ES-I3 (cell line): ENCODE measurements at regions not wholly inside any gene's neighbourhood (a gene's known extent, or its start where the extent isn't known, plus 50 kb on each side); places are given as distances from the start of the nearest gene placed in this dataset.

Experiments used
- H3K36me3 ChIP-seq: 2 replicates; pipeline ENCODE4 v1.6.1; 2013; ENCODE audit warnings: mild to moderate bottlenecking, low read length, control low read depth, moderate library complexity; ENCODE audit not compliant: insufficient read depth
- H3K4me1 ChIP-seq: 2 replicates; pipeline ENCODE4 v1.6.1; 2013; ENCODE audit warnings: mild to moderate bottlenecking, control low read depth, low read length; ENCODE audit not compliant: insufficient read depth
- H3K9ac ChIP-seq: 2 replicates; pipeline ENCODE4 v1.6.1; 2013; ENCODE audit warnings: low read depth, mild to moderate bottlenecking, low read length, moderate library complexity
- H3K9me3 ChIP-seq: 2 replicates; pipeline ENCODE4 v1.6.1; 2013; ENCODE audit warnings: mild to moderate bottlenecking, low read length, moderate library complexity; ENCODE audit not compliant: control insufficient read depth, insufficient read depth

DNA sequence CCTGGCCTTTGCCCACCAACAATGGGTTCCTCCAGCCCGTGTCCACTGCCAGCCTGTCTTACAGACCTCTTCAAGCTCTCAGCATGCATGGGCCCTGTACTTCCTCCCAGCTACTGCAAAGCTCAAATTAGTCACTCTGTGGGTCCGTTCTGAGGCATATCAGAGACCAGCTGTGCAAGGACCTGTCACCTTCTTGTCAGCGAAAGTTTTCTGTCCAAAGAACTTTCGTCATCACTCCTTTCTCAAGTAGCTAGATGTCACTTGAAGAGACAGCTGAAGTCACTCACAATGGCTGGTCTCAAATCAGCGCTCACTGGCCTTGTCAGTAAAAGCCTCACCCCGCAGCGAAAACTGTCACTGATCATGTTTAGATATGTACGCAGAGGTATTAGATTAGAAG lies 91.4 kb upstream of the DYNLRB2 start:
- H3K9ac ChIP-seq = no peak overlapping the region
- H3K9me3 ChIP-seq = no peaks in the 10 kb centered on the region
- no peaks in the 10 kb centered on the region for H3K4me1 ChIP-seq
- no peaks in the 10 kb centered on the region for H3K36me3 ChIP-seq

DNA sequence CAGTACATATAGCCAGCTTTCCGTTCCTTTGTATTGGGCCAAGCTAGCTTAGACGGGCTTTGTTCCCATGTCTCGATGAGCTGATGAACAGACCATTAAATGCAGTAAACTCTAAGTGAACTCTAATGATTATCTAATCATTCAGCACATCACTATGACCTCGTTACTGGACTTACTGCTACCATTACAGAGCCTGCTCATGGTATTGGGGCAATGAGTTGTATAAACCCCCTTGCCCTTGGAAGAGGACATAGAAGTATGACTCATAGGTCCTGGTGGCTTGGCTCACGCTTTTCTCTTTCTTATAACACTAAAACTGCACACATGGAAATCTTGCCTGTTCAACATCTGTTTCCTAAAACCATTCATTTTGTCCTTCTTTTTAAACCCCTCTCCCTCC lies 93.6 kb upstream of the DYNLRB2 start:
- no peak overlapping the region for H3K9ac ChIP-seq
- no peaks in the 10 kb centered on the region for H3K36me3 ChIP-seq
- H3K4me1 ChIP-seq = no peaks in the 10 kb centered on the region
- H3K9me3 ChIP-seq = no peaks in the 10 kb centered on the region

DNA sequence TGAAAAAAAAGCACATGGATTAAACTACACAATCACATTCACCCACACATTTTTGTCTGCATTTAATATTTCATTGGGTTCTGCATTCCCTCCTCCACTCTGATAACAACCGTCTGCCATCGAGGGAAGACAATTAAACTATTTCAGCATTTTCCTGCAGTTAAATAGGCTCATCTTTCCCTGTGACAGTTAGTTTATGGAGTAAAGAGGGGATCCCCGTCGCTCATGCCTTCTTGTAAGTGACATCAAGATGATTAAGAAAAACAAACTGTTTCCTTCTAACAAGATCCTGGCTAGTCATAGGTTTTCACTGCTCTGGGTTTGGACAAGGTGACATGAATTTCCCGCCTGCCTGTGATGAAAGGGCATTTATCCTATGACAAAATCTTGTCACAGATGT lies 98.0 kb upstream of the DYNLRB2 start:
- no peaks in the 10 kb centered on the region for H3K4me1 ChIP-seq
- no peak overlapping the region for H3K9ac ChIP-seq
- H3K36me3 ChIP-seq = no peaks in the 10 kb centered on the region
- H3K9me3 ChIP-seq = no peaks in the 10 kb centered on the region

DNA sequence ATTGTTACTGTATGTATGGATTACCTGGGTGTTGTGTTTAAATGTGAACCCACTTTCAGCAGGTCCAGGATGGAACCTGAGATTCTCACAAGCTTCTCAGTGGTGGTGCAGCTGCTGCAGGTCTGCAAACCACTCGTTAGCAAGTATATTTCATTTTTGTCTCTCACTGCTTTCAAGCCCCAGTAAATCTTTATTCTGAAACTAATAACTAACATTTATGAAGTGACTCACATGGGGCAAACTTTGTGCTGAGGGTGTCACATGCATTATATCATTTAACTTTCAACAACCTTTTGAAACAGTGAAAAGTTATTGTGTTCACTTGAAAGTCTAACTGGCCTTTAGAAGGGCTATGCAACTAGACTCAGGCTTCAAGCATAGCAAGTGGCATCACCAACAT lies 98.9 kb upstream of the DYNLRB2 start:
- Histone ChIP-seq H3K9ac (no peak overlapping the region), H3K4me1 (no peaks in the 10 kb centered on the region), H3K36me3 (no peaks in the 10 kb centered on the region), H3K9me3 (no peaks in the 10 kb centered on the region)

DNA sequence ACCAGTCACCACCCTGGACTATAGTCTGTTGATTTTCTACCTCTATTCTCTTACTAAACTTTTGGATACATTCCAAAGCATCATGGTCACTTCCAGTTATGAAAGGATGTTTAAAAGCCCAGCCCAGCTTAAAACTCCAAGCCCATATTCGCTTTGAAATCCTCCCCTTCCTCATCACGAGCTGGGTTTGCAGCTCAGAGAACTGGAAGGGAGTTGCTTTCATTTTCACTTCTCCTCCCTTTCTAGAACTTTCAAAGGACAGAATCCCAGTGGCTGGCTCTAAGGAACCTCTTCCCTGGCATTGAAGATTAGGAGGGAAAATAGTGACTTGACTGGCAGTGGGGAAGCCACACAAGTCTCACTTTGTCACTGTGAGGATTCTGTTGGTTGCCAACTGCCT lies 100.1 kb upstream of the DYNLRB2 start:
- no peaks in the 10 kb centered on the region for H3K36me3 ChIP-seq
- no peaks in the 10 kb centered on the region for H3K9me3 ChIP-seq
- no peaks in the 10 kb centered on the region for H3K4me1 ChIP-seq

DNA sequence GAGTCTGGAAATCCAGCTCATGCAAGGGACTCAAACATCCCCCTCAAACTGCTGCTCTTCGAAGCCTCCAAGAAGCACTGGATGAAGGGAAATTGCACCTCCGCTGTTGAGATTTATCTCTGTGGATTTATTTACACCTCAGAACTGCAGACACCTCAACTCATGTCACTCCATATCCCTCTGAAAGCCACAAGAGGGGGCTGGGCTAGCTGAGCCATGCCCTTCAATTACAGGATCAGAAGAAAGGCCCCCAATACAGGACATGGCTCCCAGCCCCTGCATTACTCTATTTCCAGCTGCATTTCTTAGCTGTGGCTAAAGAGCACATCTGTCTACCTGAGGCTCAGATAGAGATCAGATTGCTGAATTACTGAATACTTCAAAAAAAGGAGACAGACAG lies 103.1 kb upstream of the DYNLRB2 start:
- H3K9ac ChIP-seq = no peak overlapping the region
- no peaks in the 10 kb centered on the region for H3K4me1 ChIP-seq
- H3K9me3 ChIP-seq = no peaks in the 10 kb centered on the region
- no peaks in the 10 kb centered on the region for H3K36me3 ChIP-seq

More for the DNA sequence above, 100.1 kb upstream of the DYNLRB2 start:
- H3K9ac ChIP-seq = no peak overlapping the region

DNA sequence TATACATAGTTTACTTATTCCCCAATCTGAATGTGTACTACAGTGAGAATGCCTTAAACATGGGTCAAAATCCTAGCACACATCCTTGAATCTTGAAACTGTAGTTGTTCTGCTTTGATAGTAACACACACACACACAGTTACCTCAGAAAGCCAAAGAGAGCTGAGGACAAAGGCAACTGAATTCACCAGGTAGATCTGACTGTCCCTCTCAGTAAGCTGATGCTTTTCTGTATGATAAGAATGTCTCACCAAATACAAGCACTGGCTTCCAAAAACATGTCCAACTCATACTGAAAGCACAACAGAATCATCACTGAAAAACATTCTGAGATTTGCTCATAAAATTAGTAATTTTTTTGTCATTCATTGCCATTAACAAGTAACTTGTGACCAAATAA lies 104.3 kb upstream of the DYNLRB2 start:
- Histone ChIP-seq H3K9me3 (no peaks in the 10 kb centered on the region), H3K9ac (no peak overlapping the region), H3K4me1 (no peaks in the 10 kb centered on the region), H3K36me3 (no peaks in the 10 kb centered on the region)

DNA sequence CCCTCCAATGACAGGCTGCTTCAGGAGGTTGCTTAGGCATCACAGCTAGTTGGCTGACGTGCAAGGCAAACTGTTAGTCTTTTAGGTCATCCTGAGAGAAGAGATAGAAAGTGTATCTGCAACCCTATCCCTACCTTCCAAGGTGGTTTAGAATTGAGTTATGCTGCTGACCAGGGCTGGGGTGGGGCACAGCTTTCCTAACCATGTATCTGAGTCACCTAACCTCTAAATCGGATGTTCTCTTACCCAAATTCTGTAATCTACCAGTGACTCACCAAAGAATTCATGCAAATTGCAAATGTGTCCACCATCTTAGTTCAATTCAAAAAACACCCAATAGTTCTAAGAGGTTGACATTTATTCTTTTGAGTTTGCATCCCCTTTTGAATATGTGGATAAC lies 107.2 kb upstream of the DYNLRB2 start:
- Histone ChIP-seq H3K9ac (no peak overlapping the region), H3K9me3 (no peaks in the 10 kb centered on the region; the same call in 1 of the 2 replicates), H3K36me3 (no peaks in the 10 kb centered on the region), H3K4me1 (no peaks in the 10 kb centered on the region)

DNA sequence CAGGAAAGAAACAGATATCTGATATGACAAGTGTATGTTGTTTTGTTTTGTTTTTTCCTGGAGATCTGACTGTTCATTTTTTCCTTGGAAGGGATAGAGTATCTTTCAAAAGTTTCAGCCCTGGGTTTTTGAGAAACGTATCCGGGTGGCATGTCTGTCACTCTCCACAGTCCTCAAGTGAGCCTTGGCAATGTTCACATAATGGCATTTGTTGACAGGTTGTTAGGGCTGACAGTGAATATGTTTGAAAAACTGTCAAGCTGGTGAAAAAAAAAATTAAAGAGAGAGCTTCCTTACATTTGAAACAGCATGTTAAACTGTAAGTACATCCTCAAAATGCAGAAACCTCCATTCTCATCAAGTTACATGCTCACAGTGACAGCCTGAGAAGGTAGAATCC lies 113.0 kb upstream of the DYNLRB2 start:
- Histone ChIP-seq H3K4me1 (no peaks in the 10 kb centered on the region), H3K9ac (no peak overlapping the region), H3K36me3 (no peaks in the 10 kb centered on the region), H3K9me3 (no peaks in the 10 kb centered on the region; the same call in 1 of the 2 replicates)

DNA sequence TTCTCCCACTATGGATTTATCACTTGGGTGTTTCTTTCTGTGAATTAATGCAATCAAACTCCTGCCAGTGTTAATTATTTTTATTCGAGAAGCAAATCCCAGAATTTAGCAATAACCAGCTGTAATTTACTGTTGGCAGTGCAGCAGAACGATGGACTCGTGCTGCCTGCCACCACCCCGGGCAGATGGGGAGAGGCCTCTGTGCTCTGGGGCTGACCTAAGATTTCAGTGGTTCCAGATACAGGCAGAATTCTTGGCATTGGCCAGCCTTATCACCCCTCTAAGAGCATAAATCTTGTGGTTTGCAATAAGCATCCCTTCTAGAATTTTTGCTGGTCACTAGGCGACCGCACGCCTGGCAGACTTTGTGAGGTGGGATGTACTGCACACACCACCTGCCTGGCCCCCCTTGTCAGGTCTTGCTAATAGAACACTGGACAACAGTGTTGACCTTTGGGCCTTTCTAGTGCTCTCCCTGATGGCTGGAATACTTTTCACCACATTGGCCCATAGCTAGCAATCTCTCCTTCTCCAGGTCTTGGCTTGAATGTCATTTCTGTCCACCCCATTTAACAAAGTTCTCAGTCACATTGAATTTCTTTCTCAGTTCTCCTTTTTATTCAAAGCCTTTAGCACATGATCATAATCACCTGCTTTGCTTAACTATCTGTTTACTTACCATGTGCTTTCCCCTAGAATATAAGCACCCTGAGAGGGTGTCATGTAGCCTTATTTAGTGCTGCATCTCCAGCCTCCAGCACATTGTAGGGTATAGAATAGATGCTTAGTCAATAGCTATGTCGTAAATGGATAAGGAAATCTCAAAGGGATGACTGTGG lies 122.1 kb upstream of the DYNLRB2 start:
- no peaks in the 10 kb centered on the region for H3K36me3 ChIP-seq
- H3K4me1 ChIP-seq = no peaks in the 10 kb centered on the region
- H3K9me3 ChIP-seq = no peaks in the 10 kb centered on the region
- H3K9ac ChIP-seq = no peak overlapping the region

DNA sequence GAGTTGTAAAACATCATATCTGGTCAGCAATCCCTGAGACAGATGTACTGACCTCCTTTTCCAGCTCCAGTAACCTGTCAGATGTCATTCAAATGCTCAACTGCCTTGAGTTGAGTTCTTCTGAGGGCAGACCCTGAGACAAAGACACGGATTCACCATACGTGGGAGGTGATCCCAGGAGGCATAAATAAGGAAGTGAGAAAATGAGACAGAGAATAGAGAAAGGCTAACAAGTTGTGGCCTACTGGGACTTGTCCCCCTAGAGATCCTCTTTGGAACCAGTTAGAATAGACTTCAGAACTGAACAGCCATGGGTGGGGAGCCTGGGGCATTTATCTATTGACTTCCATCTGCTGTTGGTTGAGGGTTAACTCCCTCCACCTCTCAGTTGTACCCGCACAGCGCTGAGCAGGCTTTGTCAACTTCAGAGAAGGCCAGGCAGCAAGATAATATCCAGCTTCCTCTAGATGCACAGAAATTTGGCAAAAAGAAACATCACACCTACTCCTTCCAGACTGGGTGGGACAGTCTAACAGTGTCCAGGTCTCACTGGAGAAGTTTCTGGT lies 123.0 kb upstream of the DYNLRB2 start:
- H3K9me3 ChIP-seq = no peaks in the 10 kb centered on the region
- no peaks in the 10 kb centered on the region for H3K36me3 ChIP-seq
- H3K9ac ChIP-seq = no peak overlapping the region
- no peaks in the 10 kb centered on the region for H3K4me1 ChIP-seq

DNA sequence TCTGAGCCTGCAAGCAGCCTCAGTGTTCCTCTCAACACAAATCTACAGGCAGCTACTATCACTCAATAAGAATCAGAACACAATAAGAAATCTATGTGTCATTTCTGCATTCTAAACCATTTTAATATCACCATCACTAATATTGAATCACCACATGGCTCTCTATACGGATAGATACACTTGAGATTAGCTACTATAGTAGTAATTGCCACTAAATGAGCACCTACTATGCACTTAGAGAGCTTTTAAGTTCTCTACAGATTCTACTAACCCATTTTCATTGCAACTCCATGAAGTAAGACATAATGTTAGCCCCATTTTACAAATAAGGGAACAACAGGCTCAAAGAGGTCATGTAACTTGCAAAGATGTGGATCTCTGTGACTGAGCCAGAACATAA lies 132.8 kb upstream of the DYNLRB2 start:
- H3K4me1 ChIP-seq = no peaks in the 10 kb centered on the region
- H3K36me3 ChIP-seq = no peaks in the 10 kb centered on the region
- no peaks in the 10 kb centered on the region for H3K9me3 ChIP-seq

DNA sequence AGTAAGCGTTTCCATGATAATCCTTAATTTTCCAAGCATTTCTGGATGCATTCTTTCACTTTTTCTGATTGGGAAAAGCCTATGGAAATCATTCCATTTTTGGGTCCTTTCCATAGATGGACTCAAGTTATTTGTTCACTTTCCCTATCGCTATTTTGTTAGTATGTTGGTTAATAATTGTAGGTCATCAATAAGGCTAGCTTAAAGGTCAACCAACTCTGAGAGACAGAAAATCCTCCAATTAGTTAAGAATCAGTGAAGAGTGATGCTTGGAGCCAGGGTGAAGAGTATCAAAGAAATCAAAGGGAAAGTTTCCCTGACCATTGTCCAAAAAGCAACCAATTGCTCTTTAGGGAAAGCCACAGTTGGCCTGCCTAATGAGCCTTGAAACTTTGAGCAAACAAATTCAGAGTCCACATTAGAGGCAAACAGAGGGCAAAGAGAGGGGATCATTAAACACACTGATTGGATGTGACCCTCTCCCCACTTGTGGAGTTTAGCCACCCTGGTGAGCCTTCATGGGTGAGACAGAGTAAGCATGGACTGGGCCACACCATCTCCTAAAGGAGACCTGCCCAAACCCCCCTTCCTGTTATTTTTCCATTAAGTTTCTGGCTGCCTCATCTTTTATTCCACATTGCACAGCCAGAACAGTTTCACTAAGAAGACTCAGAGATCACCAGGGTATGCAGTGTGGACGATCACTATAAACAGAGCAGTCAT lies 133.4 kb upstream of the DYNLRB2 start:
- no peaks in the 10 kb centered on the region for H3K9me3 ChIP-seq
- H3K9ac ChIP-seq = no peak overlapping the region
- H3K4me1 ChIP-seq = no peaks in the 10 kb centered on the region
- H3K36me3 ChIP-seq = no peaks in the 10 kb centered on the region

More for the DNA sequence above, 132.8 kb upstream of the DYNLRB2 start:
- H3K9ac ChIP-seq = no peak overlapping the region

DNA sequence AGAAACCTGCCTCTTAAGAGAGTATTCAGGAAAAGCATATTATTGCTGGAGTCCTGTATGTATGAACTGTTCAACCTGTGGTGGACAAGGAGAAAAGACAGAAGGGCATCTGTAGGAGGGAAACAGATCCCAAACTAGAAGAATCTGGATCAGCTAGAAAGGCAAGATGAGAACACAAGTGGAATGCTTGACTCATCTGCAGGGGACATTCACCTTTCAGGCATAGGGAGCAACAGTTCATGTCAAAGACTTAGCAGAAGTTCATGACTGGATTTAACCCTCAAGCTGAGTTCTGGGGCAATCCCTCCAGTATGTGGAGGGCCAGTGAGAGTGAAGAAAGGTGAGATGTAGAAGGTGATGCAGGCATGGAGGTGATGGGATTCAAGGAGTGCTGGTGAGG lies 135.9 kb upstream of the DYNLRB2 start:
- H3K9me3 ChIP-seq = no peaks in the 10 kb centered on the region
- H3K4me1 ChIP-seq = no peaks in the 10 kb centered on the region
- no peak overlapping the region for H3K9ac ChIP-seq
- no peaks in the 10 kb centered on the region for H3K36me3 ChIP-seq

DNA sequence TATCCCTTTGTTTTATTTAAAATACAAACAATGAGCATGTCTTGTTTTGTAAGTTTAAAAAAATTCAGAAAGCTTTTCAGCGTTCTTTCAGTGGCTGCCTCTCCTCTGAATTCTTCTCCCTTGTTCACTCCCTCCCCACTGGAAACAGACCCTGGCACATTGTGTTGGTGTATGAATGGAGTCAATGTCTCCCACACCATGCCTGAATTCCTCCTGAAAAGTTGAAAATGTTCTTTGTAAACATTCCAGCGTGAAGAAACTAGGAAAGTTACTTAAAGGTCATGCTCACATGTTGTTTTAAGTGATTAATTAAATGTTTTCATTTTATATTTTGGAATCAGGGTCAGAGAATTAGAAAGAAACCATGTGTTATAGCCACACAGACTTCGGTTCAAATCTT lies 136.9 kb upstream of the DYNLRB2 start:
- H3K36me3 ChIP-seq = no peaks in the 10 kb centered on the region
- no peaks in the 10 kb centered on the region for H3K4me1 ChIP-seq
- H3K9ac ChIP-seq = no peak overlapping the region
- H3K9me3 ChIP-seq = no peaks in the 10 kb centered on the region
